ENCODE measurements at regions not wholly inside any gene's neighbourhood (a gene's known extent, or its start where the extent isn't known, plus 50 kb on each side); places are given as distances from the start of the nearest gene placed in this dataset.

- no peak for DNase-seq
Measured at GRCh38 chr9:7298123-7298522, 501.5 kb downstream of the DMAC1 start.

DNA sequence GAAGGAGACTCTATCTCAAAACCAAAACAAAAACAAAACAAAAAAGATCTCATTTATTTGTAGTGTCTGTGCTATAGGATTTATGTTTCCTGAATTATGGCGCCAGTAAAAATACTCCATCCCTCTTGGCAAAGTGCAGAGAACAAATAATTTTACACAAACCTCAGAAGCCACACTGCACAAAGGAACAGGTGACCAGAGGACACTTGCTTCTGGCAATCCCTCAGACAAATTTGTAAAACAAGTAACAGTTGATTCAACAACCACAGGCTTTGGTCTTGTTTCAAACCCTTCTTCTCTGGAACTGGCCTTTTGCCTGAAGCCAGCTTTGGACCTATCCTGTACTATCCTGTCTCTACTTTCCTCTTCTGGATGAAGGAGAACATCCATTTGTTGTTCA lies 502.1 kb downstream of the DMAC1 start:
- no peak for DNase-seq

GRCh38 chr9:7293091-7293490 lies 506.5 kb downstream of the DMAC1 start:
- DNase-seq: no peak

DNA sequence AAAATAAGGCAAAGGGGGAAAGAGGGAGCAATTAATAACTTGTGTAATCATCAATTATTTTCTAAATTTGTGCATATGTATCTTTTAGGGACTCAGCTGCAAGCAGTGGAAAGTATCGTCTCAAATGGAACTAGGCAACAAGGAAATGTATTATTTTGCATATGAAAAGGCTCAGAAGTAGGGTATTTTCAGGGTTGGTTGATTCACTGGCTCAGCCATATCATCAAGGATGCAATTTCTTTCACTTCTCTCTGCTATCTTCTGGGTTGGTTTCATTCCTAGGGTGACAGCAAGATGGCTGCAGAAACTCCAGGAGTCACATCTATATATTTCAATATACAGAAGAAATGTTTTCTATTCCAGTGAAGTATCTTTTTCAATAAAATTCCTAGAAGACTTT lies 509.8 kb downstream of the DMAC1 start:
- no peak for DNase-seq

DNA sequence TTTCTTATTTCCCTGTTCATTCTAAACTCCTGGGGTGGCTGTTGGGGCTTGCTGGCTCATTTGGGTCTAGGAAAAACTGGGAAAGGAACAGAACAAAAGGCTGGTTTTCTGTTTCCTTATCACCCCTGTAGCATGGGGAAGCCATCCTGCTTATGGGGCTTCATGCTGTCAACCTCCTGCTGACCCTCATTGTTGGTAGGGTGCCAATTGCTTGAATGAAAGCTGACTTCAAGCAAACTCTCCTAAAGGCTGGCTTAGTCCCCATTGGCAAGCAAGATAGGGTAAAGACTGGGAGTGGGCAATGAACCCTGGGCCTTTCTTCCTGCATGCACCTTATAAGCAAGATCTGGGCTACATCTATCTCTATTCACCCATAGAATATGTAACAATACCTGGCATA lies 511.6 kb downstream of the DMAC1 start:
- no peak for DNase-seq

GRCh38 chr9:7287065-7287464 lies 512.5 kb downstream of the DMAC1 start:
- no peak for DNase-seq

GRCh38 chr9:7286101-7286500 lies 513.5 kb downstream of the DMAC1 start:
- DNase-seq: no peak

GRCh38 chr9:7285199-7285598 lies 514.4 kb downstream of the DMAC1 start:
- DNase-seq: no peak

DNA sequence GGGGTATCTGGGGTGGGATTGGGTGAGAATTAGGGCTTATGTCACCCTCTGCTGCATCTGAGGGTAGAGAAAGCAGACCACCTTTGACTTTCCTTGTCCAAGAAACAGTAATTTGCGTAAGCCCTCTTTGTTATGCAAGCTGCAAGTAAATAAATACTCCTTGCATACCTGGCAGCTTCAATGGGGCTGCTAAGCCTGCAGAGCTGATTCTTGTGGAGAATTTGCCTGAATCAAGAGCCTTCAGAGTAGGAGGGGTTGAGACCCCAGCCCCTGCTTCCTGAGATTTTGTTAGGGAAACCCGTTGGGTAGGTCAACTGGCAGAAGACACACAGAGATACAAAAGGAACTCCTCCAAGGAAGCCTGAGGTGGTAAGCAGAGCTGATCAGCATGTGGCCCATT lies 515.1 kb downstream of the DMAC1 start:
- no peak for DNase-seq

- no peak for DNase-seq
Measured at GRCh38 chr9:7284117-7284516, 515.5 kb downstream of the DMAC1 start.

- peak; percentile 55 for DNase-seq
Measured at GRCh38 chr9:7273575-7273974, 515.8 kb downstream of the KDM4C start.

- DNase-seq: peak; percentile 35
Measured at GRCh38 chr9:7266911-7267595, 509.3 kb downstream of the KDM4C start.

DNA sequence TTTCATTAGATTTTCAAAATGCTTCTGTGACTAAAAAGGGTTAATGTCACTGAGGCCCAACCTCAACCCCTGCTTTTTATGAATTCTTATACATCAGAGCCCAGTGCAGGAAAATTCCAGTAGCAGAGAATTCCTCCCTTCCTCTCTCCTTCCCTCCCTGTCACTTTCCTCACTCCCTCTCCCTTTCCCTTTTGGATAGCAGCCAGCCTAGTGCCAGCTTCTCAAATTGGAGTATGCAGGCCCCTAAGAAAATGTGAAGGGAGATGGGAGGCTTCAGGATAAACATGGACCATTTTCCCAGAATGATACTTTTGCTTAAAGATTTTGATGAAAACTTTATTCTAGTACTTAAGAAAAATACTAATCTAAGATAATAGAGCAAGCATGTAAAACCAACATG lies 507.4 kb downstream of the KDM4C start:
- DNase-seq: peak; percentile 48

DNA sequence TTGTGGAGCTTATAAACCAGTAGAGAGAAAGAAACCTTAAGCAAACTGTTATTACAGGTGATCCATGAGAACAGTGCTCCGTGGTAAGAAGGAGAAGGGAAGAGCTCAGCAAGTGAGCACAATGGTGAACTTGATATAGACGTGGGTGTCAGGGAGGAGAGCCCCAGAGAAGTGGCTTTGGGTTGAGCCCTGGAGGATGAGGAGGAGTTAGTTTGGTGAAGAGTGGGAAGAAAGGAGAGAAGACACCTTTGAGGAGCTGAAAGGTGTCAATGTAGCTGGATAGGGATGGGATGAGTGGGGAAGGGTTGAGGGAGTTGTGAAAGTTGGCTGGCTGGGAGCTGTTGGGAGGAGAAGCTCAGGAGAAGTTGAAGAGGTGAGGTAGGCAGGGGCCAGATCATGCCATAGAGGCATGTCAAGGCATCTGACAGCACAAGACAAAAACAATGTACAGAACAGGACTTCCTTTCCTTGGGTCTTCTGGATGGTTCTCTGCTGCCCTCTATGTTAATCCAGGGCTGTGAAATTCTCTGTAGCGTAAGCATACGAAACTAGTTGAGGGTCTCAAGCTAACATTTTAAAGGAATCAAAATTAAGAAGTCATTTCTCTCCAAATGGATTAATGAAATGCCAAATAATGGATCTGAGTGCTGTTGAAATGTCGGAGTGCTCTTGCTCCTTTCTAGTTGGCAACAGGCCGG lies 501.9 kb downstream of the KDM4C start:
- no peak for DNase-seq

GRCh38 chr9:7258688-7259396 lies 501.1 kb downstream of the KDM4C start:
- DNase-seq: no peak

- DNase-seq: no peak
Measured at GRCh38 chr9:7246917-7247522, 489.2 kb downstream of the KDM4C start.

- no peak for DNase-seq
Measured at GRCh38 chr9:7245976-7246580, 488.3 kb downstream of the KDM4C start.

- DNase-seq: no peak
Measured at GRCh38 chr9:7243838-7244237, 486.1 kb downstream of the KDM4C start.

- DNase-seq: no peak
Measured at GRCh38 chr9:7242126-7242525, 484.4 kb downstream of the KDM4C start.

- no peak for DNase-seq
Measured at GRCh38 chr9:7241694-7242093, 483.9 kb downstream of the KDM4C start.

- no peak for DNase-seq
Measured at GRCh38 chr9:7240569-7241311, 483.0 kb downstream of the KDM4C start.

DNA sequence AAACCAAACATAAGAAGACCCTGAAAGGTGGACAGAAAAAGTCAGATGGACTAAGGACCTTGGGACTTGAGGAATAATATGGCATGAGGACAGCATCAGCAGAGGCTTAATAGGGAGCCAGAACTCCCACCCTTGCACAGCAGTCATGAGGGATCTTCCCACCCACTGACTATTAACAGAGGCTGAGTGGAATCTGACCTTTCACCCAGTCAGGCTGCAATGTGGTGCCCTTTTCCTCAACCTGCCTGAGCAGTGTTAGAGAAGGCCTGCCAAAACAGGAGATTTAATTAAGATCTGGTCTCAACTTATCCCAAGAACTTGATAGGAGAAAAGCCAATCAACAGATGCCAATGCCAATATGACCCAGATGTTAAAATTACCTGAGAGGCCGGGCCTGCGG lies 481.9 kb downstream of the KDM4C start:
- no peak for DNase-seq

Data from tongue (tissue), 1 donor.